HCT116 (cell line): ENCODE measurements at regions not wholly inside any gene's neighbourhood (a gene's known extent, or its start where the extent isn't known, plus 50 kb on each side); places are given as distances from the start of the nearest gene placed in this dataset.

Experiments
- ATAC-seq: fragments of 200-7000 bp; cut with Tn5 transposase; 2 replicates; pipeline ENCODE4 v1.9.1; 2020; ENCODE audit warnings: mild to moderate bottlenecking, moderate library complexity
- BruUV-seq: library from RNA; stranded (reverse); fragments of 400-500 nt; replicated peaks from 2 replicates; lab custom pipeline; 2021; lab: Mats Ljungman, UMichigan
- CTCF ChIA-PET: fragments of 300-600 bp; sonication (Branson Sonifier 250); formaldehyde crosslinking; loops from one replicate; lab custom pipeline; 2021; ENCODE audit warnings: antibody characterized with exemption; lab: Charles Lee
- POLR2A ChIA-PET: fragments of 300-600, 350-600 bp; sonication (Branson Sonifier 250); formaldehyde crosslinking; loops from one replicate; lab custom pipeline; 2021; ENCODE audit warnings: antibody characterized with exemption; lab: Charles Lee
- RAD21 ChIA-PET, 2 experiments: fragments of 300-600 bp; sonication (Branson Sonifier 250); formaldehyde crosslinking; loops; one replicate each; lab custom pipeline; 2023; ENCODE audit warnings: low total read pairs in 2 of 2; ENCODE audit not compliant: uncharacterized antibody in 2 of 2, unreplicated experiment in 2 of 2, low non-redundant PET in 1 of 2; lab: Charles Lee
- DNase-seq: peaks from one replicate; pipeline ENCODE4 v3.0.0-alpha.2; 2010; ENCODE audit warnings: low read depth, low spot score
- H2AFZ ChIP-seq: fragments of 200-600 bp; shearing (Covaris generic), sonication (generic); 2 replicates; pipeline ENCODE4 v1.6.1; 2017; ENCODE audit warnings: low read depth, mixed run types, mixed read lengths, antibody characterized with exemption, low read length; ENCODE audit not compliant: poor library complexity, severe bottlenecking
- H3K27ac ChIP-seq: 2 replicates; pipeline ENCODE4 v1.5.1; 2012; ENCODE audit warnings: low read depth, low read length
- H3K27me3 ChIP-seq: fragments of 200-600 bp; sonication (generic); 2 replicates; pipeline ENCODE4 v1.6.1; 2016; ENCODE audit warnings: mixed run types, low read length, mixed read lengths; ENCODE audit not compliant: insufficient read depth
- H3K36me3 ChIP-seq, 2 experiments: fragments of 200-500 bp in 1 of 2; fragments of 200-600 bp in 1 of 2; sonication (Bioruptor generic) in 1 of 2; sonication (generic) in 1 of 2; 2 replicates each; pipeline versions ENCODE4 v1.5.1 to v1.6.1; 2014 to 2016; ENCODE audit warnings: low read length in 2 of 2, inconsistent platforms in 1 of 2, mixed read lengths in 1 of 2, mixed run types in 1 of 2; ENCODE audit not compliant: insufficient read depth in 2 of 2, control insufficient read depth in 1 of 2
- H3K4me1 ChIP-seq, 2 experiments: fragments of 200-600 bp in 1 of 2; sonication (generic) in 1 of 2; 2 replicates each; pipeline versions ENCODE4 v1.5.1 to v1.6.1; 2012 to 2017; ENCODE audit warnings: low read length in 2 of 2, inconsistent platforms in 1 of 2, mild to moderate bottlenecking in 1 of 2, mixed read lengths in 1 of 2, mixed run types in 1 of 2, moderate library complexity in 1 of 2; ENCODE audit not compliant: insufficient read depth in 2 of 2, control insufficient read depth in 1 of 2
- H3K4me2 ChIP-seq: fragments of 200-600 bp; sonication (generic); 2 replicates; pipeline ENCODE4 v1.6.1; 2017; ENCODE audit warnings: mixed run types, low read length, mixed read lengths
- H3K4me3 ChIP-seq, 2 experiments: fragments of 200-600 bp in 1 of 2; sonication (generic) in 1 of 2; replicated peaks in 1 of 2; 2 replicates each; pipeline ENCODE4 v1.5.1; 2011 to 2016; ENCODE audit warnings: low read length in 2 of 2, control low read depth in 1 of 2, low read depth in 1 of 2, mild to moderate bottlenecking in 1 of 2, mixed read lengths in 1 of 2, mixed run types in 1 of 2
- H3K79me2 ChIP-seq: fragments of 200-600 bp; sonication (generic); 2 replicates; pipeline ENCODE4 v1.6.1; 2017; ENCODE audit warnings: mild to moderate bottlenecking, mixed run types, low read length, moderate library complexity, mixed read lengths; ENCODE audit not compliant: insufficient read depth
- H3K9ac ChIP-seq: fragments of 200-600 bp; sonication (generic); 2 replicates; pipeline ENCODE4 v1.6.1; 2016; ENCODE audit warnings: low read length, mixed read lengths
- H3K9me2 ChIP-seq: fragments of 200-600 bp; sonication (generic), shearing (Covaris generic); 2 replicates; pipeline ENCODE4 v1.6.1; 2017; ENCODE audit warnings: mixed run types, mild to moderate bottlenecking, moderate library complexity; ENCODE audit not compliant: insufficient read depth
- H3K9me3 ChIP-seq, 2 experiments: fragments of 200-500 bp in 1 of 2; fragments of 200-600 bp in 1 of 2; sonication (Bioruptor generic) in 1 of 2; sonication (generic) in 1 of 2; 2 replicates each; pipeline ENCODE4 v1.6.1; 2014 to 2017; ENCODE audit warnings: low read length in 2 of 2, mixed read lengths in 2 of 2, inconsistent platforms in 1 of 2, low read depth in 1 of 2, mild to moderate bottlenecking in 1 of 2, mixed run types in 1 of 2, moderate library complexity in 1 of 2; ENCODE audit not compliant: control insufficient read depth in 1 of 2, insufficient read depth in 1 of 2
- H4K20me1 ChIP-seq: fragments of 200-600 bp; sonication (generic), shearing (Covaris generic); 2 replicates; pipeline ENCODE4 v1.6.1; 2017; ENCODE audit warnings: mixed run types, mild to moderate bottlenecking, moderate library complexity; ENCODE audit not compliant: insufficient read depth
- EGR1 ChIP-seq: IDR thresholded peaks from 2 replicates; pipeline ENCODE4 v1.6.1; 2012; ENCODE audit warnings: low read depth
- ELF1 ChIP-seq: IDR thresholded peaks from 2 replicates; pipeline ENCODE4 v1.6.1; 2012; ENCODE audit warnings: low read depth, borderline replicate concordance
- EZH2 ChIP-seq: fragments of 200-600 bp; sonication (generic); IDR thresholded peaks from 2 replicates; pipeline ENCODE4 v1.6.1; 2017; ENCODE audit warnings: antibody characterized with exemption, mixed run types
- FOSL1 ChIP-seq: IDR thresholded peaks from 2 replicates; pipeline ENCODE4 v1.6.1; 2012; ENCODE audit warnings: low read depth
- POLR2A ChIP-seq: IDR thresholded peaks from 2 replicates; pipeline ENCODE4 v1.7.0; 2011; ENCODE audit warnings: borderline replicate concordance; ENCODE audit not compliant: insufficient read depth, insufficient read length; ENCODE audit errors: extremely low read depth
- POLR2AphosphoS5 ChIP-seq: IDR thresholded peaks from 2 replicates; pipeline ENCODE4 v1.6.1; 2011; ENCODE audit warnings: mild to moderate bottlenecking, low read depth, low read length, moderate library complexity
- RAD21 ChIP-seq: IDR thresholded peaks from 2 replicates; pipeline ENCODE4 v1.6.1; 2012; ENCODE audit warnings: low read depth, mild to moderate bottlenecking
- SP1 ChIP-seq: IDR thresholded peaks from 2 replicates; pipeline ENCODE4 v1.6.1; 2012; ENCODE audit warnings: low read depth
- SRF ChIP-seq: IDR thresholded peaks from 2 replicates; pipeline ENCODE4 v1.6.1; 2012; ENCODE audit warnings: low read depth
- YY1 ChIP-seq: IDR thresholded peaks from 2 replicates; pipeline ENCODE4 v1.6.1; 2011; ENCODE audit warnings: low read length, low read depth, moderate library complexity, mild to moderate bottlenecking; ENCODE audit not compliant: insufficient replicate concordance; ENCODE audit errors: extremely low read depth
- ZFX ChIP-seq: fragments of 450-650 bp; IDR thresholded peaks from 2 replicates; pipeline ENCODE4 v1.6.1; 2017
- ZNF274 ChIP-seq: fragments of 200-500 bp; sonication (Bioruptor generic); IDR thresholded peaks from 2 replicates; pipeline ENCODE4 v1.6.1; 2014; ENCODE audit warnings: mild to moderate bottlenecking, low read depth, low read length, inconsistent platforms
- intact Hi-C: fragments of 100-400 bp; cut with micrococcal nuclease; formaldehyde crosslinking; loops from 2 replicates; pipeline ENCODE4 v1.10.0; 2022
- TF ChIP-seq, protein P1 (sequence below): IDR thresholded peaks from 2 replicates; pipeline ENCODE4 v1.6.1; 2012
- TF ChIP-seq, protein P2 (sequence below): IDR thresholded peaks from 2 replicates; pipeline ENCODE4 v1.6.1; 2012
- TF ChIP-seq, protein P3 (sequence below): IDR thresholded peaks from 2 replicates; pipeline ENCODE4 v1.6.1; 2011; ENCODE audit warnings: mild to moderate bottlenecking, low read length, moderate library complexity; ENCODE audit not compliant: insufficient replicate concordance; ENCODE audit errors: extremely low read depth

DNA sequence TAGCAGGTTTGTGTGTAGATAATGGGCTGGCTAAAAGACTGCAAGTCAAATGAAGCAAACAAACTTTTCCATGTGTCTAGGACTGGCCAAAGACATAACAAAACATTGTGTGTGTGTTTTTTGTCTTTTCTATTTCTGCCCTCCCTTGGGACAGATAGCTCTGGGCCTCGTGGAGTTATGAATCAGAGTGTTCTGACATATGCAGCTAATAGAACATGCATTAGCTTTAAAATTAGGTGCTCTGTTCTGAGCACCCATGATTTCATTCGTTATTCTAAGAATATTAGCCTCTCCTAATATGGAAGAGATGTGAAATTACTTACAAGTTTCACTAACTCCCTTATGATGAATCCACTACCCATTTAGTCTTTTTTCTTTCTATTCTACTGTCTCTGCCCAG, 367.3 kb upstream of the PAPPA start:
- Histone ChIP-seq H3K9me3 (no peaks in the 10 kb centered on the region), H3K27ac (no peak overlapping the region), H3K9ac (no peak overlapping the region), H3K79me2 (no peaks in the 10 kb centered on the region), H3K4me1 (no peaks in the 10 kb centered on the region), H3K27me3 (peaks cover 5% of the 10 kb centered on the region), H4K20me1 (no peaks in the 10 kb centered on the region), H3K36me3 (no peaks in the 10 kb centered on the region), H2AFZ (no peak overlapping the region), H3K9me2 (no peaks in the 10 kb centered on the region), H3K4me2 (no peak overlapping the region), H3K4me3 (no peak overlapping the region)
- DNase-seq = no peak
- POLR2A ChIA-PET = no interaction called here
- intact Hi-C loops = no loop called here
- CTCF ChIA-PET = no interaction called here
- RAD21 ChIA-PET = no interaction called here
- TF ChIP-seq FOSL1 (no peak), EZH2 (no peak), SRF (no peak), ELF1 (no peak), POLR2A (no peak), YY1 (no peak), POLR2AphosphoS5 (no peak), ZFX (no peak), RAD21 (no peak), EGR1 (no peak), SP1 (no peak), ZNF274 (no peak)
- TF ChIP-seq, protein P1, sequence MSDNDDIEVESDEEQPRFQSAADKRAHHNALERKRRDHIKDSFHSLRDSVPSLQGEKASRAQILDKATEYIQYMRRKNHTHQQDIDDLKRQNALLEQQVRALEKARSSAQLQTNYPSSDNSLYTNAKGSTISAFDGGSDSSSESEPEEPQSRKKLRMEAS = no peak
- TF ChIP-seq, protein P2, sequence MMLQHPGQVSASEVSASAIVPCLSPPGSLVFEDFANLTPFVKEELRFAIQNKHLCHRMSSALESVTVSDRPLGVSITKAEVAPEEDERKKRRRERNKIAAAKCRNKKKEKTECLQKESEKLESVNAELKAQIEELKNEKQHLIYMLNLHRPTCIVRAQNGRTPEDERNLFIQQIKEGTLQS = no peak
- TF ChIP-seq, protein P3, sequence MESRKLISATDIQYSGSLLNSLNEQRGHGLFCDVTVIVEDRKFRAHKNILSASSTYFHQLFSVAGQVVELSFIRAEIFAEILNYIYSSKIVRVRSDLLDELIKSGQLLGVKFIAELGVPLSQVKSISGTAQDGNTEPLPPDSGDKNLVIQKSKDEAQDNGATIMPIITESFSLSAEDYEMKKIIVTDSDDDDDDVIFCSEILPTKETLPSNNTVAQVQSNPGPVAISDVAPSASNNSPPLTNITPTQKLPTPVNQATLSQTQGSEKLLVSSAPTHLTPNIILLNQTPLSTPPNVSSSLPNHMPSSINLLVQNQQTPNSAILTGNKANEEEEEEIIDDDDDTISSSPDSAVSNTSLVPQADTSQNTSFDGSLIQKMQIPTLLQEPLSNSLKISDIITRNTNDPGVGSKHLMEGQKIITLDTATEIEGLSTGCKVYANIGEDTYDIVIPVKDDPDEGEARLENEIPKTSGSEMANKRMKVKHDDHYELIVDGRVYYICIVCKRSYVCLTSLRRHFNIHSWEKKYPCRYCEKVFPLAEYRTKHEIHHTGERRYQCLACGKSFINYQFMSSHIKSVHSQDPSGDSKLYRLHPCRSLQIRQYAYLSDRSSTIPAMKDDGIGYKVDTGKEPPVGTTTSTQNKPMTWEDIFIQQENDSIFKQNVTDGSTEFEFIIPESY = no peak
- BruUV-seq = no TSS peak
- no peak for ATAC-seq
